H9 (cell line): ENCODE measurements at regions not wholly inside any gene's neighbourhood (a gene's known extent, or its start where the extent isn't known, plus 50 kb on each side); places are given as distances from the start of the nearest gene placed in this dataset.

Experiments
- DNase-seq: peaks from one replicate; pipeline ENCODE4 v3.0.0-alpha.2; 2017
- H2AFZ ChIP-seq: one replicate; pipeline ENCODE4 v1.6.1; 2013; ENCODE audit warnings: mild to moderate bottlenecking, low read length, control low read depth, moderate library complexity
- H2AK5ac ChIP-seq: 2 replicates; pipeline ENCODE4 v1.6.1; 2013; ENCODE audit warnings: low read length, control low read depth, mixed read lengths; ENCODE audit not compliant: insufficient read length
- H2BK120ac ChIP-seq: one replicate; pipeline ENCODE4 v1.6.1; 2013; ENCODE audit warnings: low read depth, mild to moderate bottlenecking, low read length, control low read depth, inconsistent platforms; ENCODE audit not compliant: poor library complexity, severe bottlenecking
- H2BK12ac ChIP-seq: 2 replicates; pipeline ENCODE4 v1.6.1; 2013; ENCODE audit warnings: low read length, control low read depth, mixed read lengths, low read depth; ENCODE audit not compliant: insufficient read length
- H2BK15ac ChIP-seq: 2 replicates; pipeline ENCODE4 v1.6.1; 2013; ENCODE audit warnings: low read depth, low read length, control low read depth
- H2BK20ac ChIP-seq: one replicate; pipeline ENCODE4 v1.6.1; 2013; ENCODE audit warnings: low read depth, mild to moderate bottlenecking, low read length, control low read depth, inconsistent platforms; ENCODE audit not compliant: poor library complexity, severe bottlenecking
- H2BK5ac ChIP-seq: 2 replicates; pipeline ENCODE4 v1.6.1; 2013; ENCODE audit warnings: low read length, control low read depth, mixed read lengths; ENCODE audit not compliant: insufficient read length
- H3K14ac ChIP-seq: 2 replicates; pipeline ENCODE4 v1.6.1; 2013; ENCODE audit warnings: low read length, control low read depth; ENCODE audit not compliant: insufficient read depth
- H3K18ac ChIP-seq: 2 replicates; pipeline ENCODE4 v1.6.1; 2013; ENCODE audit warnings: low read depth, mild to moderate bottlenecking, mixed read lengths, low read length, control low read depth; ENCODE audit not compliant: insufficient read length
- H3K23ac ChIP-seq: 2 replicates; pipeline ENCODE4 v1.6.1; 2013; ENCODE audit warnings: low read length, control low read depth, mixed read lengths, low read depth; ENCODE audit not compliant: insufficient read length
- H3K23me2 ChIP-seq: 2 replicates; pipeline ENCODE4 v1.6.1; 2013; ENCODE audit warnings: low read depth, mild to moderate bottlenecking, mixed read lengths, low read length, control low read depth; ENCODE audit not compliant: insufficient read length, poor library complexity, severe bottlenecking
- H3K27ac ChIP-seq: 2 replicates; pipeline ENCODE4 v1.5.1; 2013; ENCODE audit warnings: low read length, control low read depth, mixed read lengths, low read depth; ENCODE audit not compliant: insufficient read length
- H3K27me3 ChIP-seq: 2 replicates; pipeline ENCODE4 v1.6.1; 2013; ENCODE audit warnings: low read length, control low read depth, inconsistent platforms; ENCODE audit not compliant: insufficient read depth
- H3K4ac ChIP-seq: 2 replicates; pipeline ENCODE4 v1.6.1; 2013; ENCODE audit warnings: low read depth, mild to moderate bottlenecking, control low read depth, inconsistent platforms, low read length, moderate library complexity
- H3K4me1 ChIP-seq: 2 replicates; pipeline ENCODE4 v1.6.1; 2013; ENCODE audit warnings: low read length, control low read depth, inconsistent platforms; ENCODE audit not compliant: insufficient read depth
- H3K4me2 ChIP-seq: 2 replicates; pipeline ENCODE4 v1.6.1; 2013; ENCODE audit warnings: low read length, control low read depth, mixed read lengths; ENCODE audit not compliant: insufficient read length, insufficient read depth
- H3K56ac ChIP-seq: 2 replicates; pipeline ENCODE4 v1.6.1; 2013; ENCODE audit warnings: low read depth, mild to moderate bottlenecking, mixed read lengths, low read length, control low read depth; ENCODE audit not compliant: insufficient read length
- H3K79me1 ChIP-seq: 2 replicates; pipeline ENCODE4 v1.6.1; 2013; ENCODE audit warnings: low read depth, mild to moderate bottlenecking, moderate library complexity, low read length, control low read depth, inconsistent platforms; ENCODE audit not compliant: insufficient read depth, poor library complexity, severe bottlenecking
- H3K79me2 ChIP-seq: 2 replicates; pipeline ENCODE4 v1.6.1; 2013; ENCODE audit warnings: low read length, control low read depth, inconsistent platforms; ENCODE audit not compliant: insufficient read depth
- H3K9ac ChIP-seq: 2 replicates; pipeline ENCODE4 v1.6.1; 2013; ENCODE audit warnings: low read length, control low read depth, mixed read lengths; ENCODE audit not compliant: insufficient read length; ENCODE audit errors: extremely low read depth
- H3K9me3 ChIP-seq: one replicate; pipeline ENCODE4 v1.6.1; 2013; ENCODE audit warnings: low read depth, low read length, inconsistent platforms; ENCODE audit not compliant: control insufficient read depth
- H3T11ph ChIP-seq: one replicate; pipeline ENCODE4 v1.6.1; 2013; ENCODE audit warnings: mild to moderate bottlenecking, low read length, control low read depth, inconsistent platforms
- H4K20me1 ChIP-seq: one replicate; pipeline ENCODE4 v1.6.1; 2013; ENCODE audit not compliant: control insufficient read depth, insufficient read length, insufficient read depth
- H4K5ac ChIP-seq: 2 replicates; pipeline ENCODE4 v1.6.1; 2013; ENCODE audit warnings: low read depth, mild to moderate bottlenecking, mixed read lengths, low read length, control low read depth; ENCODE audit not compliant: insufficient read length
- H4K8ac ChIP-seq: replicated peaks from 2 replicates; pipeline ENCODE4 v1.6.1; 2013; ENCODE audit warnings: low read length, control low read depth, mixed read lengths, low read depth; ENCODE audit not compliant: insufficient read length
- H4K91ac ChIP-seq: 2 replicates; pipeline ENCODE4 v1.6.1; 2013; ENCODE audit warnings: low read depth, mild to moderate bottlenecking, moderate library complexity, mixed read lengths, low read length, control low read depth; ENCODE audit not compliant: insufficient read length
- H3K27ac Mint-ChIP-seq, 3 experiments: 2 replicates in 2 of 3; 3 replicates in 1 of 3; pipeline ENCODE4 v1.8.0; 2020 to 2021; ENCODE audit warnings: mixed read lengths in 3 of 3, mild to moderate bottlenecking in 1 of 3, moderate library complexity in 1 of 3
- H3K27me3 Mint-ChIP-seq: 2 replicates; pipeline ENCODE4 v1.8.0; 2021; ENCODE audit warnings: low read depth, mild to moderate bottlenecking, moderate library complexity, mixed read lengths
- H3K36me3 Mint-ChIP-seq, 3 experiments: 2 replicates in 2 of 3; 3 replicates in 1 of 3; pipeline ENCODE4 v1.8.0; 2020 to 2021; ENCODE audit warnings: low read depth in 3 of 3, mixed read lengths in 3 of 3; ENCODE audit not compliant: insufficient read depth in 1 of 3
- H3K4me1 Mint-ChIP-seq, 2 experiments: 2 replicates each; pipeline ENCODE4 v1.8.0; 2020; ENCODE audit warnings: mixed read lengths in 2 of 2
- H3K4me3 Mint-ChIP-seq, 2 experiments: 2 replicates in 1 of 2; 3 replicates in 1 of 2; pipeline ENCODE4 v1.8.0; 2020 to 2021; ENCODE audit warnings: mild to moderate bottlenecking in 2 of 2, mixed read lengths in 2 of 2, moderate library complexity in 1 of 2
- H3K9me3 Mint-ChIP-seq, 2 experiments: 2 replicates in 1 of 2; 3 replicates in 1 of 2; pipeline ENCODE4 v1.8.0; 2020; ENCODE audit warnings: mild to moderate bottlenecking in 2 of 2, mixed read lengths in 2 of 2, moderate library complexity in 1 of 2
- WGBS: extraction: QIAGEN DNeasy Blood & Tissue Kit; methylation state at CpG from one replicate; pipeline ENCODE4 v1.1.7; 2013; ENCODE audit warnings: missing lambda C conversion rate, low lambda C conversion rate, mixed read lengths; ENCODE audit not compliant: insufficient read length; ENCODE audit errors: extremely low coverage; 5-methylcytosine and 5-hydroxymethylcytosine counted together
- TF ChIP-seq, protein P1 (sequence below): fragments of 200-600 bp; sonication (generic); conservative IDR thresholded peaks from 3 replicates; pipeline ENCODE4 v1.8.0; 2021; ENCODE audit warnings: antibody characterized with exemption, mild to moderate bottlenecking

DNA sequence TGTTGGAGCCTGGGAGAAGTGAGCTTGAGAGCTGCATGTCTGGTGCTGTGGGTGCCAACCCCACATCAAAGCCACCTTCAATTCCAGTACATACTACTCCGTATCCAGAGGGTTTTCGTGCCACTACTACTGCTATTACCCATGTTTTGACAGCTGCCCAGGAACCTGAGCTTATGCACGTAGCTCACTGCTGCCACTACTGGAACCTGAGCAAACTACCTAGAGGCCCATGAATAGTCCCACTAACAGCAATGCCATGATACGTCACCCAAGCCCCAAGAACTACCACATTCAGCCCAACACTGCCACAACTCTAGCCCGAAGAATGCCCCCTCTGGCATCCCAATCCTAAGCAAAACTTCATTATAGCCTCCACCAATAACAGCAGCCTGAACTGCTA is 215.2 kb upstream of the BCHE start:
- H3K23me2 ChIP-seq, result no peaks in the 10 kb centered on the region
- no peak overlapping the region for H4K91ac ChIP-seq
- H3K27ac Mint-ChIP-seq, result no peak overlapping the region
- H2BK20ac ChIP-seq, result no peak overlapping the region
- no peak overlapping the region for H3K4ac ChIP-seq
- H2BK15ac ChIP-seq, result no peak overlapping the region
- no peak overlapping the region for H2BK12ac ChIP-seq
- peaks cover 0 to under 1% (median 0%) of the 10 kb centered on the region in 3 experiments; a peak in 1 of 7 replicates for H3K36me3 Mint-ChIP-seq
- H3K27me3 ChIP-seq, result no peaks in the 10 kb centered on the region
- TF ChIP-seq, protein P1, sequence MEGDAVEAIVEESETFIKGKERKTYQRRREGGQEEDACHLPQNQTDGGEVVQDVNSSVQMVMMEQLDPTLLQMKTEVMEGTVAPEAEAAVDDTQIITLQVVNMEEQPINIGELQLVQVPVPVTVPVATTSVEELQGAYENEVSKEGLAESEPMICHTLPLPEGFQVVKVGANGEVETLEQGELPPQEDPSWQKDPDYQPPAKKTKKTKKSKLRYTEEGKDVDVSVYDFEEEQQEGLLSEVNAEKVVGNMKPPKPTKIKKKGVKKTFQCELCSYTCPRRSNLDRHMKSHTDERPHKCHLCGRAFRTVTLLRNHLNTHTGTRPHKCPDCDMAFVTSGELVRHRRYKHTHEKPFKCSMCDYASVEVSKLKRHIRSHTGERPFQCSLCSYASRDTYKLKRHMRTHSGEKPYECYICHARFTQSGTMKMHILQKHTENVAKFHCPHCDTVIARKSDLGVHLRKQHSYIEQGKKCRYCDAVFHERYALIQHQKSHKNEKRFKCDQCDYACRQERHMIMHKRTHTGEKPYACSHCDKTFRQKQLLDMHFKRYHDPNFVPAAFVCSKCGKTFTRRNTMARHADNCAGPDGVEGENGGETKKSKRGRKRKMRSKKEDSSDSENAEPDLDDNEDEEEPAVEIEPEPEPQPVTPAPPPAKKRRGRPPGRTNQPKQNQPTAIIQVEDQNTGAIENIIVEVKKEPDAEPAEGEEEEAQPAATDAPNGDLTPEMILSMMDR, result peak; percentile 54
- H3K18ac ChIP-seq, result no peak overlapping the region
- H2BK5ac ChIP-seq, result no peak overlapping the region
- no peak overlapping the region for H3K23ac ChIP-seq
- H3K56ac ChIP-seq, result no peak overlapping the region
- H2BK120ac ChIP-seq, result no peak overlapping the region
- H3K27me3 Mint-ChIP-seq, result no peaks in the 10 kb centered on the region
- H3K9ac ChIP-seq, result no peak overlapping the region
- H4K20me1 ChIP-seq, result no peaks in the 10 kb centered on the region
- no peaks in the 10 kb centered on the region for H3K4me1 Mint-ChIP-seq
- no peaks in the 10 kb centered on the region for H3K79me2 ChIP-seq
- H3K4me3 Mint-ChIP-seq, result no peak overlapping the region
- no CpG with 5 or more reads among the region's 5 CpGs for WGBS
- H3K14ac ChIP-seq, result no peak overlapping the region
- H3K9me3 ChIP-seq, result no peaks in the 10 kb centered on the region
- no peaks in the 10 kb centered on the region for H3K79me1 ChIP-seq
- H3K27ac ChIP-seq, result no peak overlapping the region
- H2AK5ac ChIP-seq, result no peak overlapping the region
- no peaks in the 10 kb centered on the region for H3K4me1 ChIP-seq
- peak; percentile 49 for DNase-seq
- no peaks in the 10 kb centered on the region; a peak in 1 of 5 replicates for H3K9me3 Mint-ChIP-seq
- H3T11ph ChIP-seq, result no peak overlapping the region
- no peak overlapping the region for H3K4me2 ChIP-seq
- H4K8ac ChIP-seq, result no peak overlapping the region
- no peak overlapping the region for H4K5ac ChIP-seq
- no peak overlapping the region for H2AFZ ChIP-seq
